ENCODE measurements at regions not wholly inside any gene's neighbourhood (a gene's known extent, or its start where the extent isn't known, plus 50 kb on each side); places are given as distances from the start of the nearest gene placed in this dataset.
"Not testable (repeated sequence)": the region's sequence is repeated elsewhere in the genome, so short reads cannot be mapped to it uniquely, and the experiment has no call there.

DNA sequence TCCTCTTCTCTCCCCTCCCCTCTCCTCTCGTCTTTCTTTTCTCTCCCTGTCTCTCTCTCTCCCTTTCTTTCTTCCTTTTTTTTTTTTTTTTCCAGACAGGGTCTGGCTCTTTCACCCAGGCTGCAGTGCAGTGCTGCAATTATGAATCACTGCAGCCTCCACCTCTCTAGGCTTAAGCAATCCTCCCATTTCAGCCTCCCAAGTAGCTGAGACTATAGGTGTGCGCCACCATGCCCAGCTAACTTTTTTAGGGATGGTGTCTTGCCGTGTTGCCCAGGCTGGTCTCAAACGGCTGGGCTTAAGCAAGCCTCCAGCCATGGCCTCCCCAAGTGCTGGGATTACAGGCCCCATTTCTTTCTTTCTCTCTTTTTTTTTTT is 59.9 kb upstream of the NCOA3 start:
- TF ChIP-seq, protein P1, sequence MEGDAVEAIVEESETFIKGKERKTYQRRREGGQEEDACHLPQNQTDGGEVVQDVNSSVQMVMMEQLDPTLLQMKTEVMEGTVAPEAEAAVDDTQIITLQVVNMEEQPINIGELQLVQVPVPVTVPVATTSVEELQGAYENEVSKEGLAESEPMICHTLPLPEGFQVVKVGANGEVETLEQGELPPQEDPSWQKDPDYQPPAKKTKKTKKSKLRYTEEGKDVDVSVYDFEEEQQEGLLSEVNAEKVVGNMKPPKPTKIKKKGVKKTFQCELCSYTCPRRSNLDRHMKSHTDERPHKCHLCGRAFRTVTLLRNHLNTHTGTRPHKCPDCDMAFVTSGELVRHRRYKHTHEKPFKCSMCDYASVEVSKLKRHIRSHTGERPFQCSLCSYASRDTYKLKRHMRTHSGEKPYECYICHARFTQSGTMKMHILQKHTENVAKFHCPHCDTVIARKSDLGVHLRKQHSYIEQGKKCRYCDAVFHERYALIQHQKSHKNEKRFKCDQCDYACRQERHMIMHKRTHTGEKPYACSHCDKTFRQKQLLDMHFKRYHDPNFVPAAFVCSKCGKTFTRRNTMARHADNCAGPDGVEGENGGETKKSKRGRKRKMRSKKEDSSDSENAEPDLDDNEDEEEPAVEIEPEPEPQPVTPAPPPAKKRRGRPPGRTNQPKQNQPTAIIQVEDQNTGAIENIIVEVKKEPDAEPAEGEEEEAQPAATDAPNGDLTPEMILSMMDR (IDR thresholded peaks at IDR 0.05; ENCODE audit: low read length, missing control alignments) = no peak
- DNase-seq (ENCODE audit: low read depth) = no peak

GRCh38 chr20:47443060-47443459 is 58.6 kb upstream of the NCOA3 start:
- DNase-seq (ENCODE audit: low read depth); H3K4me3 ChIP-seq (replicated peaks; ENCODE audit: low read depth, low read length): not testable (repeated sequence)

More for the DNA sequence above, 59.9 kb upstream of the NCOA3 start:
- no peak overlapping the region for H3K4me3 ChIP-seq (replicated peaks; ENCODE audit: low read depth, low read length)

- H3K4me3 ChIP-seq (replicated peaks; ENCODE audit: low read depth, low read length) = no peak overlapping the region
- no peak for DNase-seq (ENCODE audit: low read depth)
- TF ChIP-seq, protein P1 (IDR thresholded peaks at IDR 0.05; ENCODE audit: low read length, missing control alignments) = no peak
These were observed 57.1 kb upstream of the NCOA3 start for GRCh38 chr20:47444584-47444983.

GRCh38 chr20:47445291-47445690 is 56.4 kb upstream of the NCOA3 start:
- TF ChIP-seq, protein P1 (IDR thresholded peaks at IDR 0.05; ENCODE audit: low read length, missing control alignments) = no peak
- DNase-seq (ENCODE audit: low read depth) = no peak
- no peak overlapping the region for H3K4me3 ChIP-seq (replicated peaks; ENCODE audit: low read depth, low read length)

GRCh38 chr20:47447350-47448296 is 54.1 kb upstream of the NCOA3 start:
- not testable (repeated sequence) for H3K4me3 ChIP-seq (replicated peaks; ENCODE audit: low read depth, low read length); DNase-seq (ENCODE audit: low read depth)

DNA sequence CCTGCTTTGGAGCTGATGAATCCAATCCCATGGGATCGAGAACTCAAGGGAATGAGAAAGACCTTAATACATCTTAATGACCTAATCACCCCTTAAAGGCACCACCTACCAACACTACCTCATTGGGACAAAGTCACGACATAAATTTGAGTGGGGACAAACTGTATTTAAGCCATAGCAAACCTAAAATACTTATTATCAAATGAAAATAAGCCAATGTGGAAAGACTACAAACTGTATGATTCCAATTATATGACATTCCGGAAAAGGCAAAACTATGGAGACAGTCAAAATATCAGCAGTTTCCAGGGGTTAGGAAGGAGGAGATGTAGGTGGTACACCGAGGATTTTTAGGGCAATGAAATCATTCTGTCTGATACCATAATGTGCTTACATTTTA is 53.3 kb upstream of the NCOA3 start:
- H3K4me3 ChIP-seq (replicated peaks; ENCODE audit: low read depth, low read length) = no peak overlapping the region
- TF ChIP-seq, protein P1 (IDR thresholded peaks at IDR 0.05; ENCODE audit: low read length, missing control alignments) = no peak
- DNase-seq (ENCODE audit: low read depth) = no peak

DNA sequence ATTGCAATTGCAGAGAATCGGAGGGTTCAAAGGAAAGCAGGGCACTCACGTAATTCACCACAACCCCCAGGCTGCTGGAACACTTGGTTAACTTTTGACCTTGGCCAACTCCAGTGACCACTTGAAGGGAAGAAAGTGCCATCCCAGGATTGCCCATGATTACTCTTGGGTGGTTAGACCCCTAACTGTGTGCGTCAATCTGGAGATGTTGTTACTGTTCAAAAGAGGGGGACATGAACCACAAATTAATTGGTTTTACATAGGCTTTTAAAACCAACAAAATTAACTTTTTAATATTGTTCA is 50.1 kb upstream of the NCOA3 start:
- H3K4me3 ChIP-seq (replicated peaks; ENCODE audit: low read depth, low read length) = no peak overlapping the region
- TF ChIP-seq, protein P1 (IDR thresholded peaks at IDR 0.05; ENCODE audit: low read length, missing control alignments) = no peak
- no peak for DNase-seq (ENCODE audit: low read depth)
